NCI-H446 treated with DMSO at 0.1 percent for 48 hours (cell line): ENCODE measurements at regions not wholly inside any gene's neighbourhood (a gene's known extent, or its start where the extent isn't known, plus 50 kb on each side); places are given as distances from the start of the nearest gene placed in this dataset.
"Not testable (repeated sequence)": the region's sequence is repeated elsewhere in the genome, so short reads cannot be mapped to it uniquely, and the experiment has no call there.

ENCODE experiments used
- DNase-seq: peaks from one replicate; lab custom pipeline; 2025; lab: John Stamatoyannopoulos, UW

- no peak for DNase-seq
Measured at GRCh38 chr1:164163289-164163849, 395.6 kb upstream of the PBX1 start.

- no peak for DNase-seq
Measured at GRCh38 chr1:164165466-164165865, 393.5 kb upstream of the PBX1 start.

- not testable (repeated sequence) for DNase-seq
Measured at GRCh38 chr1:164166454-164166853, 392.5 kb upstream of the PBX1 start.

- DNase-seq = no peak
Measured at GRCh38 chr1:164177118-164177517, 381.9 kb upstream of the PBX1 start.

GRCh38 chr1:164180824-164181223, 378.2 kb upstream of the PBX1 start:
- DNase-seq = no peak

- DNase-seq = no peak
Measured at GRCh38 chr1:164183854-164184635, 374.9 kb upstream of the PBX1 start.

GRCh38 chr1:164186881-164187280, 372.1 kb upstream of the PBX1 start:
- no peak for DNase-seq

- no peak for DNase-seq
Measured at GRCh38 chr1:164188497-164188896, 370.5 kb upstream of the PBX1 start.

GRCh38 chr1:164191191-164191590, 367.8 kb upstream of the PBX1 start:
- no peak for DNase-seq

GRCh38 chr1:164210211-164210739, 348.7 kb upstream of the PBX1 start:
- no peak for DNase-seq

GRCh38 chr1:164223378-164223777, 335.6 kb upstream of the PBX1 start:
- DNase-seq = no peak

- no peak for DNase-seq
Measured at GRCh38 chr1:164225011-164225410, 334.0 kb upstream of the PBX1 start.

GRCh38 chr1:164226977-164227376, 332.0 kb upstream of the PBX1 start:
- no peak for DNase-seq

- no peak for DNase-seq
Measured at GRCh38 chr1:164228928-164229327, 330.1 kb upstream of the PBX1 start.

- DNase-seq = no peak
Measured at GRCh38 chr1:164233149-164233548, 325.8 kb upstream of the PBX1 start.

GRCh38 chr1:164240081-164240480, 318.9 kb upstream of the PBX1 start:
- no peak for DNase-seq

GRCh38 chr1:164250365-164250764, 308.6 kb upstream of the PBX1 start:
- no peak for DNase-seq

GRCh38 chr1:164256456-164256855, 302.5 kb upstream of the PBX1 start:
- no peak for DNase-seq

GRCh38 chr1:164261691-164262240, 297.2 kb upstream of the PBX1 start:
- DNase-seq = no peak

GRCh38 chr1:164263540-164263939, 295.4 kb upstream of the PBX1 start:
- DNase-seq = no peak

- no peak for DNase-seq
Measured at GRCh38 chr1:164265232-164265631, 293.8 kb upstream of the PBX1 start.

- no peak for DNase-seq
Measured at GRCh38 chr1:164272156-164272555, 286.8 kb upstream of the PBX1 start.

- no peak for DNase-seq
Measured at GRCh38 chr1:164296172-164296571, 262.8 kb upstream of the PBX1 start.
